IPS DF 6.9 (cell line): ENCODE measurements at regions not wholly inside any gene's neighbourhood (a gene's known extent, or its start where the extent isn't known, plus 50 kb on each side); places are given as distances from the start of the nearest gene placed in this dataset.
A peak's percentile ranks its signal among the peaks of the same experiment; 100 is the strongest.

Experiments
- DNase-seq: peaks from one replicate; pipeline ENCODE4 v3.0.0-alpha.2; 2013; ENCODE audit warnings: low read depth, low spot score
- H3K27ac ChIP-seq: one replicate; pipeline ENCODE4 v1.5.1; 2013; ENCODE audit warnings: low read length, control low read depth
- H3K27me3 ChIP-seq: 2 replicates; pipeline ENCODE4 v1.6.1; 2013; ENCODE audit warnings: mild to moderate bottlenecking, low read length; ENCODE audit not compliant: control insufficient read depth, insufficient read depth
- H3K36me3 ChIP-seq: 2 replicates; pipeline ENCODE4 v1.6.1; 2013; ENCODE audit warnings: low read length; ENCODE audit not compliant: control insufficient read depth, insufficient read depth
- H3K4me1 ChIP-seq: 2 replicates; pipeline ENCODE4 v1.6.1; 2013; ENCODE audit warnings: low read length; ENCODE audit not compliant: control insufficient read depth, insufficient read depth
- H3K4me3 ChIP-seq: 2 replicates; pipeline ENCODE4 v1.5.1; 2013; ENCODE audit warnings: mild to moderate bottlenecking, low read length
- H3K9me3 ChIP-seq: 2 replicates; pipeline ENCODE4 v1.6.1; 2013; ENCODE audit warnings: low read length, inconsistent platforms; ENCODE audit not compliant: control insufficient read depth, insufficient read depth
- WGBS: extraction: QIAGEN DNeasy Blood & Tissue Kit; methylation state at CpG from one replicate; pipeline ENCODE4 v1.1.7; 2013; ENCODE audit warnings: mixed read lengths, missing lambda C conversion rate; ENCODE audit not compliant: insufficient read length, insufficient coverage; 5-methylcytosine and 5-hydroxymethylcytosine counted together

DNA sequence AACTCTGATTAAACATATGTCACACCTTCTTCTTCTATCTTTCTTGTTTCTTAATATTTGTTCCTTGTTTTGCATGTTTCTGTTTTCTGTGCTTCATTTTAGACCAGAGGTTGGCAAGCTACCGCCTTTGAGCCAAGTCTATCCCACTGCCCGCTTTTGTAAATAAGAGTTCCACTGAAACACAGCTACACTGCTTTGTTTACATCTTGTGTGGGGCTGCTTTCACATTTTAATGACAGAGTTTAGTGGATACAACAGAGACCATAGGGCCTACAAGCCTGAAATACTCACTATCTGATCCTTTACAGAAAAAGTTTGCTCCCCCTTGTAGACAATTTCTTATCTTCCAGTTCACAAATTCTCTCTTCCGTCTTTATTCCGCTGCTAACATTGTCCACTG is 109.4 kb upstream of the SPACA1 start:
- WGBS: no CpG with 5 or more reads among the region's 4 CpGs
- H3K36me3 ChIP-seq: no peaks in the 10 kb centered on the region; the same call in 1 of the 2 replicates
- no peak overlapping the region for H3K4me3 ChIP-seq
- no peaks in the 10 kb centered on the region for H3K27me3 ChIP-seq
- DNase-seq: no peak
- H3K9me3 ChIP-seq: no peaks in the 10 kb centered on the region
- H3K4me1 ChIP-seq: no peaks in the 10 kb centered on the region
- H3K27ac ChIP-seq: no peak overlapping the region

DNA sequence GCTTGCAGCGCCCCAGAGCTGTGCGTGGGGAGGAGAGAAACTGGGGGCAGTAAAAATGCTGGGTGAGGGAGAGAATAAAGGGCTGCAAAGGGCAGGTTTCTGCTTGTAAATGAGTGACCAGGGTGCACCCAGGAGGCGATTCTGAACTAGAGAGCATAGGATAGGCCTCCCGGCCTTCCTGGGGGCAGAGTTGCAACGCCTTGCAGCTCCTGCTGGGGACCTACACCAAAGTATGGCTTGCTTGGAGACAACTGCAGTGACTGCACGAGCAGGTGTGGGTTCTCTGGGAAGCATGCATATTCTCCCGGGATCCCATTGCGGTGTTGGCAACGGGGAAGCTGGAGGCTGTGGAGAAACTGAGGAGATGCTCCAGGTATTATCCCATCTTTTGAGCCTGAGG is 111.6 kb upstream of the SPACA1 start:
- Histone ChIP-seq H3K36me3 (no peaks in the 10 kb centered on the region; the same call in 1 of the 2 replicates), H3K27ac (no peak overlapping the region), H3K27me3 (no peaks in the 10 kb centered on the region), H3K9me3 (no peaks in the 10 kb centered on the region), H3K4me3 (no peak overlapping the region), H3K4me1 (peaks cover 3% of the 10 kb centered on the region; the same call in 1 of the 2 replicates)
- DNase-seq: no peak
- no CpG with 5 or more reads among the region's 9 CpGs for WGBS

- Histone ChIP-seq H3K9me3 (no peaks in the 10 kb centered on the region), H3K27ac (no peak overlapping the region), H3K36me3 (no peaks in the 10 kb centered on the region; the same call in 1 of the 2 replicates), H3K4me3 (no peak overlapping the region), H3K4me1 (peaks cover 3% of the 10 kb centered on the region; the same call in 1 of the 2 replicates), H3K27me3 (no peaks in the 10 kb centered on the region)
- no peak for DNase-seq
- no CpG with 5 or more reads among the region's 3 CpGs for WGBS
Observed at GRCh38 chr6:87935196-87935595, 112.4 kb upstream of the SPACA1 start.

GRCh38 chr6:87932361-87932760 is 115.3 kb upstream of the SPACA1 start:
- no CpG with 5 or more reads among the region's 5 CpGs for WGBS
- H3K4me1 ChIP-seq: peaks cover 3% of the 10 kb centered on the region; the same call in 1 of the 2 replicates
- no peaks in the 10 kb centered on the region; the same call in 1 of the 2 replicates for H3K36me3 ChIP-seq
- no peak overlapping the region for H3K27ac ChIP-seq
- peak; percentile 27 for DNase-seq
- H3K9me3 ChIP-seq: no peaks in the 10 kb centered on the region
- H3K4me3 ChIP-seq: no peak overlapping the region
- H3K27me3 ChIP-seq: no peaks in the 10 kb centered on the region

DNA sequence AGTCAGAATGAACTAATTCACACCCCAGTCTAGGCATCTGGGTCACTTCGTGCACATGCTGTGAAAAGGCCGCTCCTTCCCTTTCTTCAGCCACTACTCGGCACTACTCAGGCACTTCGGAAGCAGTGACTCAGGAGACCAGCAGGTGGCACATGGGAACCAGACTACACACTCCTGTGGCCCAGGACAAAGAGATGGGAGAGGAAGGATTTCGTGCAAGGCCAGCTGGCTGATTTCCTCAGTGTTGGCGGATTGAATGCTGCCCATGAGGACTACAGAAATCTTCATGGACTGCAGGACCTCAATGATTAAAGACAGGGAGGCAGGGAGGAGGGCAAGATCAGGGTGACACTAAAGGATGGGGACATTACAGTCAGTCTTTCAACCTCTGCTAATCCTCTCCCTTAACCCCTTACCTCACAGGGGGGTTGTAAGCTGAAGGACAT is 117.8 kb upstream of the SPACA1 start:
- no CpG with 5 or more reads among the region's 6 CpGs for WGBS
- H3K36me3 ChIP-seq: no peaks in the 10 kb centered on the region; the same call in 1 of the 2 replicates
- H3K4me3 ChIP-seq: no peak overlapping the region
- DNase-seq: peak; percentile 90
- H3K27me3 ChIP-seq: no peaks in the 10 kb centered on the region
- peaks cover 3% of the 10 kb centered on the region; the same call in 1 of the 2 replicates for H3K4me1 ChIP-seq
- no peaks in the 10 kb centered on the region for H3K9me3 ChIP-seq
- H3K27ac ChIP-seq: no peak overlapping the region

GRCh38 chr6:87926687-87927086 is 121.0 kb upstream of the SPACA1 start:
- WGBS: no CpG with 5 or more reads among the region's 2 CpGs
- no peaks in the 10 kb centered on the region; the same call in 1 of the 2 replicates for H3K4me1 ChIP-seq
- DNase-seq: no peak

DNA sequence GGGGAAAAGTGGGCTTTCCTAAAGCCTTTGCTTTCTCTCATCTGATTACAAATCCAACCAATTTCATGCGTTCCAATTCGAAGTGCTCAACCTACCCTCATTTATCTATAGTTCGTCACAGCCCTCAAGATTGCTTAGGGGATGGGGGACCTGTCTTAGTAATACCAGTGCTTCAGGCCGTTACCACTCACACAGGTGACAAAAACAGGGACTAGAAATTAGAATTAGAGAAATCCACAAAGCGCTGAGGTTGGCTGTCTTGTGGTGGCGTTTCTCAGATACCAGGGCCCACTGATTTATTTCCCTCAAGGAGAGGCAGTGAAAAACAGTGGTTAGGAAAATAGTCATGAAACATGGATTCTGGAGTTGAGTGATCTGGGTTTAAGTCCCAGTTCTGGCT is 121.6 kb upstream of the SPACA1 start:
- Histone ChIP-seq H3K27ac (no peak overlapping the region), H3K4me3 (no peak overlapping the region), H3K9me3 (no peaks in the 10 kb centered on the region), H3K4me1 (no peaks in the 10 kb centered on the region; the same call in 1 of the 2 replicates), H3K36me3 (no peaks in the 10 kb centered on the region), H3K27me3 (no peaks in the 10 kb centered on the region)
- no CpG with 5 or more reads among the region's 6 CpGs for WGBS
- DNase-seq: no peak

More at GRCh38 chr6:87926687-87927086, 121.0 kb upstream of the SPACA1 start:
- H3K4me3 ChIP-seq: no peak overlapping the region
- no peaks in the 10 kb centered on the region for H3K36me3 ChIP-seq
- H3K27me3 ChIP-seq: no peaks in the 10 kb centered on the region
- H3K27ac ChIP-seq: no peak overlapping the region
- H3K9me3 ChIP-seq: no peaks in the 10 kb centered on the region

- no CpG with 5 or more reads among the region's 7 CpGs for WGBS
- Histone ChIP-seq H3K27me3 (no peaks in the 10 kb centered on the region), H3K9me3 (no peaks in the 10 kb centered on the region), H3K4me1 (no peaks in the 10 kb centered on the region; the same call in 1 of the 2 replicates), H3K36me3 (no peaks in the 10 kb centered on the region), H3K4me3 (no peak overlapping the region), H3K27ac (no peak overlapping the region)
- no peak for DNase-seq
Observed at GRCh38 chr6:87925373-87926060, 122.1 kb upstream of the SPACA1 start.

DNA sequence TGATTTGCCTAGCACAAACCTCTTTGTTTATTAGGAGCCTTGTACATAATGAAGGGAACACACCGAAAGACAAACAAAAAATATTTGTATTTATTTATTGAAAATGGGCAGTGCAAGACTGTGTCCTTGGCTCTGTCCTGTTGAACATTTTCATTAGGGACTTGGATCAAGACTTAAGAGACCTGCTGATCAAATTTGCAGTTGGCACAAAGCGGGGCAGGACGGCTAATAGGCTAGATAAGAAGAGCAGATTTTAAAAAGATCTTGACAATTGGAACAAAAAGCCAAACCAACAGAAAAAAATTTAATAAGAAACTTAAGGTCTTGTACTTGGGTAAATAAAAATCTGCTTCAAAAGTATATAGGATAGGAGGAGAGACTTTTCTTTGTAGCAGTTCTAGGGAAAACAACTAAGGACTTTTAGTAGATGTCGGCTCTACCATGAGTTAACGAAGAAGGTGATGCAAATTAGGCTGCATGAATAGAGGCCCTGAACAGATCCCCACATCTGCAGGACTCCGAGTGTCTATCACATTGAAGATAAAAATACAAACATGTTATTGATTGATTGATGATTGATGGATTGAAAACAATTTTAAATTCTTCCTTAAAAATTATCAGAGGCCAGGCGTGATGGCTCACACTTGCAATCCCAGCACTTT is 124.1 kb upstream of the SPACA1 start:
- no peaks in the 10 kb centered on the region for H3K27me3 ChIP-seq
- H3K4me1 ChIP-seq: no peaks in the 10 kb centered on the region
- no CpG with 5 or more reads among the region's 7 CpGs for WGBS
- H3K4me3 ChIP-seq: no peak overlapping the region
- no peaks in the 10 kb centered on the region for H3K9me3 ChIP-seq
- no peak overlapping the region for H3K27ac ChIP-seq
- no peak for DNase-seq
- no peaks in the 10 kb centered on the region for H3K36me3 ChIP-seq

DNA sequence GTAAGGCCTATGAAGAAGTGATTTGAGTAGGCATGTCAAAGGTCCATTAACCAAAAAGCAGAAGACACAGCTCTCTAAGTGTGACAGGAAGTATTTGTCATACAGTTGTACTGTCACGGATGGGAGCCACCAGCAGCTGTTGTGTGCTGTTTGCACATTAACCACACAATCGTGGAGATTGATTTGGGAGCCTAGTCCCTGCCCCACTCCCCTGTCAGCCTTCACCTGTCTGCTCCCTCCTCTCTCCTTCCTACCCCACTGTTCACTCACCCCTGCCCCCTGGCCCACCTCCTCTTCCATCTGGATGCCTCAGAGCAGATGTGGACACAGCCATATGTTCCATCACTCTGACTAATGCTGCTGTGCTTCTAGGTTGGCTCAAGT is 124.7 kb upstream of the SPACA1 start:
- Histone ChIP-seq H3K4me1 (no peaks in the 10 kb centered on the region), H3K27me3 (no peaks in the 10 kb centered on the region), H3K36me3 (no peaks in the 10 kb centered on the region), H3K4me3 (no peak overlapping the region), H3K9me3 (no peaks in the 10 kb centered on the region), H3K27ac (no peak overlapping the region)
- WGBS: no CpG with 5 or more reads among the region's 2 CpGs
- no peak for DNase-seq
